Tibial artery (tissue), 4 donors: ENCODE measurements at regions not wholly inside any gene's neighbourhood (a gene's known extent, or its start where the extent isn't known, plus 50 kb on each side); places are given as distances from the start of the nearest gene placed in this dataset.

Experiments used
- DNase-seq, 2 donors: peaks; one replicate each; pipeline ENCODE4 v3.0.0-alpha.2; 2019
- H3K27ac ChIP-seq, 2 donors: fragments of 200-600 bp; sonication (generic) in 1 of 2; 1 replicate in 1 of 2; 2 replicates in 1 of 2; pipeline ENCODE4 v1.5.1; 2018 to 2019; ENCODE audit warnings: mild to moderate bottlenecking in 1 of 2
- H3K27me3 ChIP-seq, 2 donors: fragments of 200-600 bp; sonication (generic) in 1 of 2; one replicate each; pipeline versions ENCODE4 v1.5.1 to v1.6.0; 2016 to 2019
- H3K36me3 ChIP-seq, 3 donors: fragments of 200-600 bp; sonication (generic) in 2 of 3; one replicate each; pipeline ENCODE4 v1.5.1; 2016 to 2019; ENCODE audit warnings: mild to moderate bottlenecking in 2 of 3
- H3K4me1 ChIP-seq, 4 donors: fragments of 200-600 bp; sonication (generic) in 2 of 4; 1 replicate in 3 of 4; 2 replicates in 1 of 4; pipeline ENCODE4 v1.5.1; 2016 to 2019
- H3K4me3 ChIP-seq, 2 donors: fragments of 200-600 bp; sonication (generic) in 1 of 2; 1 replicate in 1 of 2; 2 replicates in 1 of 2; pipeline ENCODE4 v1.5.1; 2018 to 2019; ENCODE audit warnings: mild to moderate bottlenecking in 2 of 2
- H3K9me3 ChIP-seq, 3 donors: fragments of 200-600 bp; sonication (generic) in 1 of 3; one replicate each; pipeline ENCODE4 v1.5.1; 2016 to 2019
- intact Hi-C: fragments of 100-400 bp; cut with DNase I; formaldehyde crosslinking; loops from one replicate; pipeline ENCODE4 v1.15.0; 2023; ENCODE audit warnings: low total_unique reads
- TF ChIP-seq, protein P1 (sequence below), 2 experiments: fragments of 200-600 bp in 1 of 2; fragments of 450-650 bp in 1 of 2; IDR thresholded peaks; one replicate each; pipeline ENCODE4 v1.5.1; 2017 to 2019; ENCODE audit warnings: antibody characterized with exemption in 2 of 2, mild to moderate bottlenecking in 1 of 2, moderate library complexity in 1 of 2

DNA sequence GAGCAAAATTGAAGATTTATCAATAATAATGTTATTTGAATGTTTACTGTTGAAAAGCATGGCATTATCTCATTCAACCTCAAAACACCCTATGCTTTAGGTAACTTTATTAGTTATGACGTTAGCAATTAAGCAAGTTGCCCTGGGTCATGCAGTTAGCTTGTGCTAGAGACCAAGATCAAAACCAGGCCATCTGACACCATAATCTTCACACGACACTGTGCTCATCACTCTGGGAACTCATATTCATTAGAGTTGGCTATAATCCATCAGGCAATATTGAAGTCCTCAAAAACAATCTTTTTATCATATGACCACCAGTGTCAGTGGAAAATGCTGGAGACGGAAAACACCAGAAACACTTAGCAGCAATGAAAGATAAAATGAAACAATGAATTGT is 253.5 kb downstream of the PCDH20 start:
- no peaks in the 10 kb centered on the region for H3K36me3 ChIP-seq
- H3K27ac ChIP-seq: peak overlapping the region in 1 of 2 donors; percentile 40
- no peak overlapping the region for H3K4me3 ChIP-seq
- DNase-seq: no peak
- H3K4me1 ChIP-seq: peaks cover 0 to 32% (median 4%) of the 10 kb centered on the region in 4 donors
- TF ChIP-seq, protein P1, sequence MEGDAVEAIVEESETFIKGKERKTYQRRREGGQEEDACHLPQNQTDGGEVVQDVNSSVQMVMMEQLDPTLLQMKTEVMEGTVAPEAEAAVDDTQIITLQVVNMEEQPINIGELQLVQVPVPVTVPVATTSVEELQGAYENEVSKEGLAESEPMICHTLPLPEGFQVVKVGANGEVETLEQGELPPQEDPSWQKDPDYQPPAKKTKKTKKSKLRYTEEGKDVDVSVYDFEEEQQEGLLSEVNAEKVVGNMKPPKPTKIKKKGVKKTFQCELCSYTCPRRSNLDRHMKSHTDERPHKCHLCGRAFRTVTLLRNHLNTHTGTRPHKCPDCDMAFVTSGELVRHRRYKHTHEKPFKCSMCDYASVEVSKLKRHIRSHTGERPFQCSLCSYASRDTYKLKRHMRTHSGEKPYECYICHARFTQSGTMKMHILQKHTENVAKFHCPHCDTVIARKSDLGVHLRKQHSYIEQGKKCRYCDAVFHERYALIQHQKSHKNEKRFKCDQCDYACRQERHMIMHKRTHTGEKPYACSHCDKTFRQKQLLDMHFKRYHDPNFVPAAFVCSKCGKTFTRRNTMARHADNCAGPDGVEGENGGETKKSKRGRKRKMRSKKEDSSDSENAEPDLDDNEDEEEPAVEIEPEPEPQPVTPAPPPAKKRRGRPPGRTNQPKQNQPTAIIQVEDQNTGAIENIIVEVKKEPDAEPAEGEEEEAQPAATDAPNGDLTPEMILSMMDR (IDR thresholded peaks at IDR 0.05): no peak
- no peaks in the 10 kb centered on the region for H3K27me3 ChIP-seq
- H3K9me3 ChIP-seq: no peaks in the 10 kb centered on the region
- intact Hi-C loops: no loop called here

DNA sequence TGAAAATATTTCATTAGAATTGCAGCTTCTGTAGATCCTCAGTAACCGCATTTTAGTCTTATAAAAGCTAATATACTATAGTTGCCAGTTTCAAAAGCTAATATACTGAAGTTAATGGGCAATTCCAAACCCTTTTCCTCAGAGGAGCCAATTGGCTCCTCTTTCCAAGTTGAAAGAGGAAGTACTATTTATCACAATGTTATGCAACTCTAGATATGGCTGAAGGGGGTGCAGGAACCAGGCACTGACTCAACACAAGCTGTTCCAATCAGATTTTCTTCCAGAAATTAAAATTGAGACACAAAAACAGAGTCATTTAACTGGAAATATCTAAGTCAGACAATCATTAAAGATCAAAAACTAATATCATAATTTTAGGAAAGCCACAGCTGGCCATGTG is 258.9 kb downstream of the PCDH20 start:
- no peak overlapping the region for H3K4me3 ChIP-seq
- intact Hi-C loops: no loop called here
- H3K27me3 ChIP-seq: no peaks in the 10 kb centered on the region
- no peaks in the 10 kb centered on the region for H3K36me3 ChIP-seq
- TF ChIP-seq, protein P1 (IDR thresholded peaks at IDR 0.05): no peak
- DNase-seq: no peak
- H3K9me3 ChIP-seq: no peaks in the 10 kb centered on the region
- peaks cover 0 to 3% (median 0%) of the 10 kb centered on the region in 4 donors for H3K4me1 ChIP-seq
- H3K27ac ChIP-seq: no peak overlapping the region

DNA sequence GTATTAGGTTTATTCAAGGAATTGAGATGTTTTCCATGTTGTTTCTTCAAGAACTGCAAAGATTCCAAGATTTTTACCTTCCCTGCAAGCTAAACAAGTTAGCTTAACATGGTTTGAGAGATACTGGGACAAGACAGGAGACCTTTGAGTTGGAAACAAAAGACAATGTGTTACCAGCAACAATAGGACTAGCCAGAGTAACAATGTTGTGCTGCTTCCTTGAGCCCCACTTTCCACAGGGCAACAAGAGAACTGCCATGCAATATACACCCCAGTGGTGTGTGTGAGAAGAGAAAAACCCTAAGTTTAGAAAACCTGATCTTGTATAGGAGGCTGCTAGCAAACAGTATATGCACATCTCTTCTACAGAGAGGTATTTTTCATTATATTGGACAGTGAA is 264.6 kb downstream of the PCDH20 start:
- no peak for DNase-seq
- intact Hi-C loops: no loop called here
- no peak overlapping the region for H3K4me3 ChIP-seq
- TF ChIP-seq, protein P1 (IDR thresholded peaks at IDR 0.05): no peak
- H3K4me1 ChIP-seq: no peaks in the 10 kb centered on the region
- no peak overlapping the region for H3K27ac ChIP-seq
- no peaks in the 10 kb centered on the region for H3K9me3 ChIP-seq
- no peaks in the 10 kb centered on the region for H3K36me3 ChIP-seq
- H3K27me3 ChIP-seq: no peaks in the 10 kb centered on the region

DNA sequence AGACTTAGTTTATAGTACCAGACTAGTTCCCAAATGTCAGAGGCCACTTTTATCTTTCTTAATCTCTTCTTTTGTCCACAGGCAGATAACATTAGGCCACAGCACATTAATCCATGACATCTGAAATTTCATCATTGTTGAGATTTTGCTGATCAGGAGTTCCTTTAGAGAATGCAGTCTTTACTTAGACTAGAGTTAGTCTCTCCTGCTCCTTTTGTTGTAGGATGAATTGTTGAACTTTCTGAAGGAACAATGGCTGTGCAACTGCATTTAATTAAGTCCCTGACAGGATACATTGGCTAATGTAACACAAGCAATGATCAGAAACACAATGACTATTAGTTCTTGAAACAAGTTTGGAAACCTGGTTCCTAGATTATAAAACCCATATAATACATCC is 266.3 kb downstream of the PCDH20 start:
- intact Hi-C loops: no loop called here
- no peaks in the 10 kb centered on the region for H3K9me3 ChIP-seq
- no peaks in the 10 kb centered on the region for H3K27me3 ChIP-seq
- H3K36me3 ChIP-seq: no peaks in the 10 kb centered on the region
- H3K4me1 ChIP-seq: peaks cover 0 to 7% (median 2%) of the 10 kb centered on the region in 4 donors
- DNase-seq: no peak
- H3K4me3 ChIP-seq: no peak overlapping the region
- no peak overlapping the region for H3K27ac ChIP-seq
- TF ChIP-seq, protein P1 (IDR thresholded peaks at IDR 0.05): no peak

- Histone ChIP-seq H3K9me3 (no peaks in the 10 kb centered on the region), H3K27me3 (no peaks in the 10 kb centered on the region), H3K27ac (no peak overlapping the region), H3K4me1 (peaks cover 0 to 12% (median 2%) of the 10 kb centered on the region in 4 donors), H3K4me3 (no peak overlapping the region), H3K36me3 (no peaks in the 10 kb centered on the region)
- intact Hi-C loops: no loop called here
- TF ChIP-seq, protein P1 (IDR thresholded peaks at IDR 0.05): no peak
- no peak for DNase-seq
These were observed 266.8 kb downstream of the PCDH20 start for GRCh38 chr13:61148691-61149315.

GRCh38 chr13:61148211-61148610 is 267.4 kb downstream of the PCDH20 start:
- TF ChIP-seq, protein P1 (IDR thresholded peaks at IDR 0.05): no peak
- DNase-seq: no peak
- no peaks in the 10 kb centered on the region for H3K9me3 ChIP-seq
- no peak overlapping the region for H3K4me3 ChIP-seq
- H3K27me3 ChIP-seq: no peaks in the 10 kb centered on the region
- no peaks in the 10 kb centered on the region for H3K36me3 ChIP-seq
- intact Hi-C loops: no loop called here
- peaks cover 0 to 12% (median 2%) of the 10 kb centered on the region in 4 donors for H3K4me1 ChIP-seq
- no peak overlapping the region for H3K27ac ChIP-seq
